ENCODE measurements at regions not wholly inside any gene's neighbourhood (a gene's known extent, or its start where the extent isn't known, plus 50 kb on each side); places are given as distances from the start of the nearest gene placed in this dataset.
"Not testable (repeated sequence)": the region's sequence is repeated elsewhere in the genome, so short reads cannot be mapped to it uniquely, and the experiment has no call there.

DNA sequence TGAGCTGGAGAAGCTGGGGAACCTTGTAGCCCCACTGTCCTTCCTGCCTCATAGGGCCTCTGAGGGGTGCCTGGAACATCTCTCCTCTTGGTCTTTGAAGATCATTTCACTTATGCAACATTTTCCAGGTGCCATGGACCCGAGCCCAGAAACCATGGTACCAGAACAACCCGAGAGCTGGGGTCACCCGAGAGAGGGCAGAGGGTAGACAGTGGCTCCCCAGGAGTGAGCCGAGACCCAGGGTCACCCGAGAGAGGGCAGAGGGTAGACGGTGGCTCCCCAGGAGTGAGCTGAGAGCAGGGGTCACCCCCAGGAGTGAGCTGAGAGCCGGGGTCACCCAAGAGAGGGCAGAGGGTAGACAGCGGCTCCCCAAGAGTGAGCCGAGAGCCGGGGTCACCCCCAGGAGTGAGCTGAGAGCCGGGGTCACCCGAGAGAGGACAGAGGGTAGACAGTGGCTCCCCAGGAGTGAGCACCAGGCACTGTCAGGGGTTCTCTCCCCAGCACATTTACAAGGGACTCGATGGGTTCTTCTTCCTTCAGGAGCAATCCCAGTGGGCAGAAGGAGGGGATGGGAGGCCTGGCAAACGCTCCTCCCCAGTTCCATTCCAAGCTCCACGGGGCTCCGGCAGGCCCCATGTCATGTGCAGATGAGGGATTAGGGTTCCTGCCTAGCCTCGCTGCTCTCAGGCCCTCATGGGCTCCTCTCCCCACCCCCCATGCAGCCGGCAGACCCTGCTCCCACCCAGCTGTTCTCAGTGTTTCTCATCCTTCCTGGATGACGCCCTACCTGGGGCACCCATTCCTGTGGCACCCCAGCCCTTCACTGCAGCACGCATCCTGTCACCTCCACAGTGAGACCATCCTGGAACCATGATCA is 163.5 kb downstream of the RTP5 start:
- DNase-seq = no peak

DNA sequence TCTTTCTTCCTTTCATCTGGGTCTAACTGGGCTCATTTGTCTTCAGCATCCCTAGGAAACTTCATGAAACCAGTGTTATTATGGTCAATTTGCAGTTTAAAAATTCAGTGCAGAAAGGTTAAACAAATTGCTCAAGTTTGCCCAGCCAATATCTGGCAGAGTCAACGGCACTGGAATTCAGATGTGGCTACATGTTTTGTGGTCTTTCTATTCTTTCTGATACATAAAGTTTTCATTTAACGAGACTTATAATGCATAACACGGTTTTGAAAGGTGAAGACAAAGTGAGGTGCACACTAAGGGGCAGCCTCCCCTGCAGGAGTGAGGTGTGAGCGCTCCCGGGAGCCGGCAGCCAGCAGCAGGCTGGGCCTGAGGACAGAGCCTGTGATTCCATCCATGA is 164.6 kb downstream of the RTP5 start:
- DNase-seq = no peak

DNA sequence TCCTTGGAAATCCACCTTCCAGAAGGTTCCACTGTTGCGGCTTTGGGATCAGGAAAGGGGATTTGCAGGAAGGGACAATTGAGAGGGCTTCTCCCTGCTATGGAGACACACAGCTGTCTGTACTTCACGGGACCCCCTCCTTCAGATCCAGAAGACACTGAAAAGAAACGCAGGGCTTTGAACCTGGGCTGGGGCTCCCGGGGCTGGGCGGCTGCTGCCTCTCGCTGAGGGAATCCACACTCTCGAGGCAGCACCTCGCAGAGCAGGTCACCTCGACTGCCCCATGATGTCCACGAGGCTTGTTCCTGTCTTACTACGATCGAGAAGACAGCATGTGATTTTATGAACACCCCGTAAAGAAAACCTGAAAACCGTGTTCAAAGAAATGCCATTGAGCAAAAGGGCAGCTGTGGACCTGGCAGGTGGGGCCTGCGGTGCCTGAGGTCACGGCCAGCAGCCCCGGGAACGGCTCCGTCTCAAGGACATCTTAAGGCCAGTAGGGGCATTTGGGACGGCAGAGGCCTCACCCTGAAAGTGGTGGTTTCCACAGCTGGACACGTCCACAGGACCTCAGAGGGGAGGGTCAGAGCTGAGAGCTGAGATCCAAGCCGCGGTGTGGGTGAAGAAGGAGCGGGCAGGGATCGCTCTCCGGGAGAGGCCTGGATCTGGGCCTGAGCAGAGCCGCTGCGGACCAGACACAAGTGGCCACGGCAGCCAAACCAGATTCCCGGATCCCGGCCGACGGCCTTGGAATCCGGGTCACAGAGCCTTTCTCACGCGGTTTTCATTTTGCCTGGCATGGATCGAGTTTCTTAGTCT is 165.7 kb downstream of the RTP5 start:
- DNase-seq = no peak

DNA sequence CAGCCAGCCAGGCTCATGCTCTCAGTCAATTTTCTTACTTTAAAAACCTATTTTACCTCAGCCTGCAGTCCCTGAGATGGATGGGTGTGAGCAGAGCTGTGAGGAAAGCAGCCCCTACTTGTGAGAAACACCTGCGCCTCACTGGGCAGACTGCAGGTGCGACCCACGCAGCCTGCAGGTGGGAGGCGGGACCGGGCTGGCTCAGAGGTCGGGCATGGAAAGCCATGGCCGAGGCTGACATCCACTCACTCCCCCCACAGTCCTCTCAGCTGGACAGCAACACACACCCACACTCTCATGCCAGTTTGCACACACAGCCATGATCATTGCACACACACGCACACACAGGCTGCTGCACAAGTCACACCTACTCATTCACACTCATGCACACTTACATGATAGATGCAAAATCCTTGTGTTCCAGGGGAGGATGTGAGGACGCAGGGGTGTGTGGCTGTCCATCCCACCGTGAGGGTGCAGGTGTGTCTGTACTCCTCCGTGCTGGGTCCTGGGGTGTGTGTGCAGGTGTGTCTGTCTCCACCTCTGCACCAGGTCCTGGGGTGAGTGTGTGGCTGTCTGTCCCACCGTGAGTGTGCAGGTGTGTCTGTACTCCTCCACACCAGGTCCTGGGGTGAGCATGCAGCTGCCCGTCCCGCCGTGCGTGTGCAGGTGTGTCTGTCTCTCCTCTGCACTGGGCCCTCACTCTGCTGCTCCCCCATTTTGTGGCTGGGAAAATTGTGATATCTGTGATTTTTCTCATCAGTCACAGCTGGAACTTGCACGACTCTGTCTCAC is 166.5 kb downstream of the RTP5 start:
- DNase-seq = no peak

DNA sequence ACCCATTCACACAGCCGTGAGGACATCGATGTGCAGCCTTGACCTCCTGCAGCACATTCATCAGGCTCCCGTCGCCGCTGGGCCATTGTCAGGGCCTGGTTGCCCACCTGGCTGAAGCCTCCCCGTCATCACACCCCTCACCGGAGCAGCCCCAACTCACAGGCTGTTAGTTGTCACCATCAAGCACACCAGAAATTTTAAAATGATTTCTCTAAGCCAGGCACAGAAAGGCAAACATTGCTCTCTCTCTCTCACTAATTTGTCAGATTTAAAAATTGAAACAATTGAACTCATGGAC is 167.1 kb downstream of the RTP5 start:
- no peak for DNase-seq

DNA sequence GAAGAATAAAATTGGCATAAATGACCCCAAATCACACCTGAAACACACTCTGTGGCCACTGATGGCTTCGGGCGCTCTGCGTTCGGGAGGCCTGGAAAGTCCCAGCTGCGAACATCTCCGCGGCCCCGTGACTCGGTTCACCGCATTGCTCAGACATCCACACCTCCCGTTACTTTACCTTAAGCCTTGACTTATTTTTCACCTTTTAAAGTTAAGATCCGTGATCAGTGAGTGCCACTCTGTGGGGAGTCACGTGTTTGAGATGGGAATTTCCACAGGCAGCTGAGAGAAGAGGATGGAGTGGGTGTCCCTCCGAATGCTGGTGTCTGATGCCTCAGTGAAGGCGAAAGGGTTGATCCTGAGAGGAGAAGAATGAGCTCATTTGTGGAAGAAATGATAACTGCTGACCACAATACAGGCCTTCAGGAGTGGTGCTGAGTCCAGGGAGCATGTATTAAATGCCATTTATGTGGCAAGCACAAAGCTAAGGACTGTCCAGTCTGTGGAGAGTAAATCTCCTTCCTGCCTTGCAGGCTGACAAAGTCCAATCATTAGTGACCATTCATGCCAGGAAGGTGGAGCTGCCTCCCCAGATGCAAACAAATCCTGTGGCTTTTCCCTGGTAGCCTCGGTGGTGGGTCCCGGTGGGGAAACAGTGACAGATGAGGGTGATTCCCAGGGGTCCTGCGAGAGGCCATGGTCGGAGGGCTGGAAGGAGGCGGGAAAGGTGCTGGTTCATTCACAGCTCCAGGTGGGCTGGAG is 168.8 kb downstream of the RTP5 start:
- peak in 1 of 2 experiments; percentile 12 for DNase-seq

DNA sequence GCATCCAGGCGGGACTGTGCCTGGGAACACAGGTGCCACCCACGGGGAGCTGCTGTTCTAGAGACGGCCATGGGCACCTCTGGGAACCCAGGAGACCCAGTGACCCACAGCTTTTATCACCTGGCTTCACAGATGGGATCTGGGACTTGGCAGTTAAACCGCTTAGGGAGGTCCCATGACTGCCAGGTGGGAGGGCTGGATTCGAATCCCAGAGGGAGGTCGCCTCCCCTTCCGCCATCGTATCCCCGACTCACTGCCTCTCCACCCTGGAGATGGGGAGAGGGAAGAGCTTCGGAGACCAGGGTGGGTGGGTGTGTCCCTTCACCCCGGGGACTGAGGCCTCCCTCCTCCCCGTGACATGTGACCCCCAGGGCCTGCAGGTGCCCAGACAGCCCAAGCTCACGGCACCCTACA is 169.4 kb downstream of the RTP5 start:
- DNase-seq = no peak

DNA sequence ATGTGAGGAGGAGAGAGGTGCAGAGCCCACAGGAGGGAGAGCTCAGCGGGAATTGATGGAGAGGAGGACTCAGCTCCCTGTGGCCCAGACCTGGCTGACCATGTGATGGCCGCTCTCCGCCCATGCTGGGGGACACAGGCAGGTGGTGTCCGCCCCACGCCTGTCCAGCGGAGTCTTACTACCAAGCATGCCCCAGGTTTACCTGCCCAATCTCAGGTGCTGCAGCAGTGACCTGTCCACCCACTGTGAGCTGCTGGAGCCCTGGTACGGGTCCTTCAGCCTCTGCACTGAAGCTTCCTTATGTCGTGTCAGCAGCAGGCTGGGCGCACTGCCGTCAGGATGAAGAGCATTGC is 170.8 kb downstream of the RTP5 start:
- DNase-seq = no peak

DNA sequence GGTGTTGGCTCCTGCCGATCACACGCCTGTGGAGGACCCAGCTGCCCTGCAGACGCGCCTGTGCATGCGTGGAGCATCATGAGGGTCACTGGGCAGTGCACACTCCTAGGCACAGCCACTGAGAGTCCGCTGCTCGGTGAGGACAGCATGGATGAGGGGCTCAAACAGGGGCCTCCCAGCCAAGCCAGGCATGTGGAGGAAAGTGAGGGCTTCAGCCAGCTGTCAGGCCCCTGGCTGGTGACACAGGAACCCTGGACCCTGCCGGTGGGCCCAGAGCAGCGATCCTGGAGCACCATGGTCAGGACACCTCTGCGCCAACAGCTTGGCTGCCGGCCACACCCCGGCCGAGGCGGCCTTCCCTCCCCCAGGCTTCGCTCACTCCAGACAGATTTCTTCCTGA is 171.2 kb downstream of the RTP5 start:
- no peak for DNase-seq

DNA sequence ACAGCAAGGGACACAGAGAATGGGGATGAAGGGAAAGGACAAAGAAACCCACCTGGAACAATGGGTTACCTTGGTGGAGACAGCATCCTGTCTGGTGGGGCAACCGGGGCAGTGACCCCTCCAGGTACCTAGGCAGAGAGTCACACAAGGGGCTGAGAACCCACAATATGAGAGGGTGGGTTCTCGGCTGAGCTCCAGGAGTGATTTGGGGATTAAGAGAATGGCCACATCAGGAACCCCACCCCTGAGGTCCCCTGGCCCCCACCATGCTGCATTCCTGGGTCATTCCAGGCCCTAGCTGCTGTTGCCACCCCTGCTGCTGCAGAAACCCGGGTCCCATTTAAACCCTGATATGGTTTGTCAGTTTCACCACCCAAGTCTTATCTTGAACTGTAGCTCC is 172.3 kb downstream of the RTP5 start:
- DNase-seq = no peak

DNA sequence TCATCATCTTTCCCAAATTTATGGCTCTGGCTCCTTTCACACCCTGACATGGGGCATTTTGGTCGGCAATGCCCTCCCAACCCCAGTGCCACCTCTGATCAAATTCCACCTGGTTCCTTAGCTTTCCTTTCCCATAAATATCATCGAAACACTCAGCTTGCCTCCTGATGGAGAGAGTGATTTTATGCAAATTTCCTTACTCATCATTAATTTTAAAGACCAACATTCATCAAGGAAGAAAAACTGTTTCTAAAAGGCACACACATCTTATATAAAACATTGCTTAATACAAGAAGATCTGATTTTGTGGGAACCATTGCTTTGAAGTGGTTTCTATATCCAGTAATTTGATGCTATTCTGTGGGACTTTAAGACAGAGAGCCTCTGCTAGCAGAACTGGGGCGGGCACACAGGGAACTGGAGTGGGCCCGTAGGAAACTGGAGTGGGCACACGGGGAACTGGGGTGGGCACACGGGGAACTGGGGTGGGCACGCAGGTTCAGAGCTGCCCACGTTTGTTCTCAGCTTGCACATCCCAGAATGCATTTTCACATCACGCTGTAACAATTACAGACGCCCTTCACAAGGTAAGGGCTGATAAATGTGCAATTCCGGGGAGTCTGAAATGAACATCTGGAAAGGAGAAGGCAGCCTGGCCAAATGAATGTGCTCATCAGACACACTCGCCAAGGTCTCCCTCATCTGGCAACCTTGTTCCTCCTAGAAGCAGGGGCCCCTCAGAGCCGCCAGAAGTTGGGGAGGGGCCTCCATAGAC is 174.2 kb downstream of the RTP5 start:
- no peak for DNase-seq

DNA sequence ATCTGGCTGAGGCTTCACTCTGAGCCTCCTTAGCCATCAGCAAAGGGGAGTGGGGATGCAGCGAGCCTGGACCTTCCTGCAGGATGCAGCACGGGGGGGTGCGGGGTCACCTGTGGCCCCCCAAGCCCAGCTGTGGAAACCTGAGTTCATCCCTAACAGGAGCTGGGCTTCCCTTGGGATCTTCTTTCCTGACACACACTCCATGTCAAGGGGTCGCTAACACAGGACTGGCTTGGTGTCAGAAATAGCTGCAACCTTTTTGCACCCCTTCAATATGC is 174.7 kb downstream of the RTP5 start:
- DNase-seq = no peak

DNA sequence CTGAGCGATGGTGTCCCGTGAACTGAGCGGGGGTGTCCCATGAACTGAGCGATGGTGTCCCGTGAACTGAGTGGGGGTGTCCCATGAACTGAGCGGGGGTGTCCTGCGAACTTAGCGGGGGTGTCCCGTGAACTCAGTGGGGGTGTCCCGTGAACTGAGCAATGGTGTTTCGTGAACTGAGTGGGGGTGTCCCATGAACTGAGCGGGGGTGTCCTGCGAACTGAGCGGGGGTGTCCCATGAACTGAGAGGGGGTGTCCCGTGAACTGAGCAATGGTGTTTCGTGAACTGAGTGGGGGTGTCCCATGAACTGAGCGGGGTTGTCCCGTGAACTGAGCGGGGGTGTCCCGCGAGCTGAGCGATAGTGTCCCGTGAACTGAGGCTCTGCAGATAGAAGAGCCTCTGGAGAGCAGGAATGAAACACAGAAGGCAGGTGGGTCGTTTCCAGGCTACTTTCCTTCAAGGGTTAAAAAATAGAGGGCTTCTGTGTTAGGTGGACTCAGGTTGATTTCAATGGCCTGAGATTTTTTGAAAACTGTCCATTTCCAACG is 176.1 kb downstream of the RTP5 start:
- DNase-seq = not testable (repeated sequence)

DNA sequence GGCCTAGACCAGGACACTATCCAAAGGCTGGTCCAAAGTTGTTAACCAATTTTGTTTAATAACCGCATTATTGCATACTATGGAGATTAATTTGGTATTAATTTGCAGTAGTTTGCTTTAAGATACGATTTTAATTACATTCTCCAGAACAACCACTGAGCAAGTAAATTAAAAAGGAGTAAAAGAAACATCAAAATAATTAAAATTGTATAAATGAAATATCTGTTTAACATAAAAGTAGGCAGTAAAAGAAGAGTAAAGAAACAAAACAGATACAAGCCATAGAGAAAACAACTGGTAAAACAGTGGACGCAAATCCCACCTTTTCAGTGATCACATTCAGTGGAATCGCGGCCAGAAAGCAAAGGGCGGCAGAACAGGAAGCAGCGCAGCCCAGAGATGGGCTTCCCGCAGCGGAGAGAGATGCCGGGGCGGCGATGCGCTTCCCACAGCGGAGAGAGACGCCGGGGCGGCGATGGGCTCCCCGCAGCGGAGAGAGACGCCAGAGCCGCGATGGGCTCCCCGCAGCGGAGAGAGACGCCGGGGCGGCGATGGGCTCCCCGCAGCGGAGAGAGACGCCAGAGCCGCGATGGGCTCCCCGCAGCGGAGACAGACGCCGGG is 176.8 kb downstream of the RTP5 start:
- no peak for DNase-seq

DNA sequence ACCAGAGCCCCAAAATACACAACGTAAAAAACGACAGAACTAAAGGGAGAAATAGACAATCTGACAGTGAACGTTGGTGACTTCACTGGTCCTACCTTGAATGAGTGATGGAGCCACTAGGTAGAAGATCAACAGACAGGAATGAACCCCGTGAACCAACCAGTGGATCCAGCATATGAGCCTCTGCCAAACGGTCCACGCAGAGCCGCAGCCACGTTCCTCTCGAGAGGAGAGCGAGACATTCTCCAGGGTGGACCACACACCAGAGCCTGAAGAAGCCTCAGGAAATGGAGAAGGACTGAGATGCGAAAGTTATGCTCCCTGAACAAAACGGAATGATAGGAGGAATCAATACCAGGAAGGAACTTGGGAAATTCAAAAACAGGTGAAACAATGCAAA is 178.4 kb downstream of the RTP5 start:
- DNase-seq = no peak

DNA sequence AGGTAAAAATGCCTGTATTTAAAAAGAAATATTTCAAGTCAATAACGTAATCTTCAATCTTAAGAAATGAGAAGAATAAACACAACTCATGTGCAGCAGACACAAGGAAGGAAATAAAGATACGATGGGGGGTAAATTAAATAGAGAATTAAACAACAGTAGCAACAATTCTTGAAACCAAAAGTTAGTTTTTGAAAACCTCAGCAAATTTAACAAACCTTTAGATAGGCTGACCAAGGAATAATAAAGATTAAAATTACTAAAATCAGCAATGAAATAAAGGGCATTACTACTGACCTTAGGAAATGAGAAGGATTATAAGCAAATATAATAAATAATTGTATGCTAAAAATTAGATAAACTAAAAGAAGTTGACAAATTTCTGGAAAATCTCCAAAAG is 178.9 kb downstream of the RTP5 start:
- DNase-seq = no peak

DNA sequence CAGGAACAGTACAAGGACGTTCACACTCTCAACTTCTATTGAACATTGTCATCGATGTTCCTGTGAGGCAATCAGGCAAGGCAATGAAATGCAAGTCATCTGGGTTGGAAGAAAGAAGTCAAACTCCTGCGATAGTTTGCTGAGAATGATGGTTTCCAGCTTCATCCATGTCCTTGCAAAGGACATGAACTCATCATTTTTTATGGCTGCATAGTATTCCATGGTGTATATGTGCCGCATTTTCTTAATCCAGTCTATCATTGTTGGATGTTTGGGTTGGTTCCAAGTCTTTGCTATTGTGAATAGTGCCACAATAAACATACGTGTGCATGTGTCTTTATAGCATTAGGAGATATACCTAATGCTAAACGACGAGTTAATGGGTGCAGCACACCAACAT is 180.0 kb downstream of the RTP5 start:
- not testable (repeated sequence) for DNase-seq

DNA sequence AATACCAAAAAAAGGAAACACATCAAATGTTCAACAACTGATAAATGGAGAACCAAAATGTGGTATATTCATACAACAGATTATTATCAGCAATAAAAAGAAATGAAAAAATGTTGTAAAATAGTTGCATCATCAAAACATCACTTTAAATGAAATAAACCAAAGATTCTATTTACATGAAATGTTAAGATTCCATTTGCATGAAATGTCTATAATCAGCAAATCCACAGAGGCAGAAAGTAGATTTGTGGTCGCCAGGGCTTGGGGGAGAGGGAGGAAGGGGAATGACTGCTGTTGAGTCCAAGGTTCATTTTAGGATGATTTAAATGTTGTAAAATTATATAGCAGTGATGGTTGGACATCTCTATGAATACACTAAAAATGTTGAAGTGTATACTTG is 181.9 kb downstream of the RTP5 start:
- DNase-seq = no peak

DNA sequence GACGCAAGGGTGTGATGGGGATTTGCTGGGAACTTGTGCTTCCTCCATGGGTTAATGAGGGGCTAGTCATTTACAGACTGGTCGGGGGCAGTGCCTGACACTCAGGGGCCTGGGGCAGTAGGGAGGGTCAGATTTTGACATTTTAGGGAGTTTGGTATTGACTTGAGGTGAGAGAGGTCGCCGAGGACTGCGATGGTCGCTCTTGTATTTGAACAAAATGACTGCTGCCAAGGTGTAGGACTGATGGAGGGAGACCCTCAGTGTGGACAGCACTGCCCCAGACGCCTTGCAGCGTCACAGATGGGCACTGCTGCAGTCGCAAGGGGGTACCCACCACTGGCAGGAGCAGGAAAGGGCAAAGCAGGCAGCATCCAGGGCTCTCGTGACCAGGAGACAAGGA is 182.9 kb downstream of the RTP5 start:
- no peak for DNase-seq

DNA sequence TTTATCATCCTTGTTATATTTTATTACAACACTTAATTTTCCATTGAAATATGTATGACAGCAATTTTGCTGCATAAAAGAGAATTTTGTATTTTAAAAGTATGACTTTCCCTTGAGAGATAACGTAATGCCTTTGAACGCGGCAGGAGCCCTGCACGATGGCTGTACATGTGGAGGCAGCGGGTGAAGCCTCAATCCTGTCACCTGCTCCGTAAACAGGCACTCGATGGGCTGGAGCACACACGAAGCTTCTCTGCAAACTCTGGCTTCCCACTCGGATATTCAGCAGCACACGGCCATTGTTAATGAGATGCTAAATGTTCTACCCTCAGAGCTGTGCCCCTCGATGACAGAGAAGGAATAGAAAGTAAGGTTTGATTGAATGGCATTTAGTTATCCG is 184.4 kb downstream of the RTP5 start:
- no peak for DNase-seq

DNA sequence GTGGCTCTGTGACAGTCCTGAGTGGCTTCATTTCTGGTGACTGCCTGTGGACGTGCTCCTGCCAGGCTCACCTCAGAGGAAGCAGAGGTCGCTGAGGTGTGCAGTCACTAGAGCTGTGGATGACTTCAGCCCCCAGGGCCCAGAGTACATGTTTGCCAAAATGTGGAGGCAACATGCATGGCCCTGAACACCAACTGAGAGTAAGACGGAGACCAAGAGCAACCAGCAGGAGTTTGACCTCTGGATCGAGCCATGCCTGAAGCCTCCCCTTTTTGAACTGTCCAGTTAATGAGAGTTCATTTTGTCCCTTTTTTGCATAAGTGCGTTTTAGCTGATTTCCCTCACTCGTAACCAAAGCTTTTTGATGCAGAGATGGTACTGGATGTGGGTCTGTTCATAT is 184.9 kb downstream of the RTP5 start:
- DNase-seq = no peak
